Nephron (organoid): ENCODE measurements at regions not wholly inside any gene's neighbourhood (a gene's known extent, or its start where the extent isn't known, plus 50 kb on each side); places are given as distances from the start of the nearest gene placed in this dataset.

Experiments
- H3K27ac Mint-ChIP-seq, 3 experiments: 2 replicates each; pipeline ENCODE4 v1.8.0; 2020; ENCODE audit warnings: mixed read lengths in 3 of 3, mild to moderate bottlenecking in 2 of 3, moderate library complexity in 1 of 3
- H3K27me3 Mint-ChIP-seq: 2 replicates; pipeline ENCODE4 v1.8.0; 2021; ENCODE audit warnings: low read depth, mild to moderate bottlenecking, moderate library complexity, mixed read lengths
- H3K36me3 Mint-ChIP-seq: 2 replicates; pipeline ENCODE4 v1.8.0; 2020; ENCODE audit warnings: low read depth, mixed read lengths
- H3K4me1 Mint-ChIP-seq: 2 replicates; pipeline ENCODE4 v1.8.0; 2020; ENCODE audit warnings: mixed read lengths
- H3K4me3 Mint-ChIP-seq, 3 experiments: 2 replicates each; pipeline ENCODE4 v1.8.0; 2020; ENCODE audit warnings: mild to moderate bottlenecking in 3 of 3, mixed read lengths in 3 of 3, moderate library complexity in 2 of 3
- H3K9me3 Mint-ChIP-seq: 2 replicates; pipeline ENCODE4 v1.8.0; 2020; ENCODE audit warnings: mixed read lengths
- CTCF ChIP-seq, 3 experiments: fragments of 200-600 bp; sonication (generic); IDR thresholded peaks; one replicate each; pipeline ENCODE4 v1.5.0; 2021; ENCODE audit warnings: antibody characterized with exemption in 3 of 3; ENCODE audit not compliant: unreplicated experiment in 3 of 3

- Mint-ChIP-seq H3K4me1 (no peaks in the 10 kb centered on the region), H3K4me3 (no peak overlapping the region), H3K27ac (no peak overlapping the region), H3K9me3 (no peaks in the 10 kb centered on the region), H3K36me3 (no peaks in the 10 kb centered on the region), H3K27me3 (peaks cover 7% of the 10 kb centered on the region)
- TF ChIP-seq CTCF (IDR thresholded peaks at IDR 0.05; ENCODE audit: unreplicated experiment in 3 of 3) = no peak
Measured at GRCh38 chr18:78686976-78687685, 292.5 kb upstream of the SALL3 start.

- no peaks in the 10 kb centered on the region for H3K9me3 Mint-ChIP-seq
- peaks cover 7% of the 10 kb centered on the region for H3K27me3 Mint-ChIP-seq
- no peak overlapping the region for H3K4me3 Mint-ChIP-seq
- no peaks in the 10 kb centered on the region for H3K4me1 Mint-ChIP-seq
- no peak overlapping the region for H3K27ac Mint-ChIP-seq
- no peak for TF ChIP-seq CTCF (IDR thresholded peaks at IDR 0.05; ENCODE audit: unreplicated experiment in 3 of 3)
- no peaks in the 10 kb centered on the region for H3K36me3 Mint-ChIP-seq
Measured at GRCh38 chr18:78687736-78688135, 291.9 kb upstream of the SALL3 start.

GRCh38 chr18:78688249-78688648 is 291.4 kb upstream of the SALL3 start:
- Mint-ChIP-seq H3K9me3 (no peaks in the 10 kb centered on the region), H3K27me3 (peaks cover 7% of the 10 kb centered on the region), H3K27ac (no peak overlapping the region), H3K36me3 (no peaks in the 10 kb centered on the region), H3K4me3 (no peak overlapping the region), H3K4me1 (no peaks in the 10 kb centered on the region)
- TF ChIP-seq CTCF (IDR thresholded peaks at IDR 0.05; ENCODE audit: unreplicated experiment in 3 of 3) = no peak

GRCh38 chr18:78688916-78689315 is 290.7 kb upstream of the SALL3 start:
- TF ChIP-seq CTCF (IDR thresholded peaks at IDR 0.05; ENCODE audit: unreplicated experiment in 3 of 3) = no peak
- Mint-ChIP-seq H3K27me3 (peaks cover 7% of the 10 kb centered on the region), H3K4me3 (no peak overlapping the region), H3K36me3 (no peaks in the 10 kb centered on the region), H3K9me3 (no peaks in the 10 kb centered on the region), H3K4me1 (no peaks in the 10 kb centered on the region), H3K27ac (no peak overlapping the region)

GRCh38 chr18:78689606-78690005 is 290.0 kb upstream of the SALL3 start:
- Mint-ChIP-seq H3K27ac (no peak overlapping the region), H3K36me3 (no peaks in the 10 kb centered on the region), H3K4me3 (no peak overlapping the region), H3K27me3 (peaks cover 7% of the 10 kb centered on the region), H3K9me3 (no peaks in the 10 kb centered on the region), H3K4me1 (no peaks in the 10 kb centered on the region)
- no peak for TF ChIP-seq CTCF (IDR thresholded peaks at IDR 0.05; ENCODE audit: unreplicated experiment in 3 of 3)

GRCh38 chr18:78692105-78692504 is 287.5 kb upstream of the SALL3 start:
- Mint-ChIP-seq H3K27ac (no peak overlapping the region), H3K4me3 (no peak overlapping the region), H3K27me3 (peaks cover 4% of the 10 kb centered on the region), H3K36me3 (no peaks in the 10 kb centered on the region), H3K9me3 (no peaks in the 10 kb centered on the region), H3K4me1 (no peaks in the 10 kb centered on the region)
- TF ChIP-seq CTCF (IDR thresholded peaks at IDR 0.05; ENCODE audit: unreplicated experiment in 3 of 3) = no peak
